ENCODE measurements at regions not wholly inside any gene's neighbourhood (a gene's known extent, or its start where the extent isn't known, plus 50 kb on each side); places are given as distances from the start of the nearest gene placed in this dataset.

- TF ChIP-seq YY1 (IDR thresholded peaks at IDR 0.05), result no peak
Observed at GRCh38 chr18:60471652-60472051, 99.1 kb upstream of the MC4R start (continued).

DNA sequence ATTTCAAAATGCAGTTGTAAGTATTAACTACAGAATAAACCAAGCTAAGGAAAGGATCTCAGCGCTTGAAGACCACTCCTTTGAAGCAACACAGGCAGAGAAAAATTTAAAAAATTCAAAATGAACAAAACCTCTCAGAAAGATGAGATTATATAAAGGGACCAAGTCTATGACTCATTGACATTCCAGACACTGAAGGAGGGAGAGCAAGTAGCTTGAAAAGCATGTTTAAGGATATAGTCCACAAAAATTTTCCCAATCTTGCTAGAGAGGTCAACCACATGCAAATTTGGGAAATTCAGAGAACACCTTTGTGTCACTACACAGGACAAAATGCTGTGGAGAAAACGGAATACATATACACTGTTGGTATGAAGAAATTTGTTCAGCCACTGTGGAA, 112.6 kb upstream of the MC4R start:
- H3K27me3 ChIP-seq (ENCODE audit: control insufficient read depth in 4 of 4, insufficient read depth in 4 of 4, low read length in 3 of 4), result no peaks in the 10 kb centered on the region
- TF ChIP-seq HNF4G (IDR thresholded peaks at IDR 0.05) (no peak), RAD21 (IDR thresholded peaks at IDR 0.05) (no peak), ATF3 (IDR thresholded peaks at IDR 0.05) (no peak)
- TF ChIP-seq, protein P1, sequence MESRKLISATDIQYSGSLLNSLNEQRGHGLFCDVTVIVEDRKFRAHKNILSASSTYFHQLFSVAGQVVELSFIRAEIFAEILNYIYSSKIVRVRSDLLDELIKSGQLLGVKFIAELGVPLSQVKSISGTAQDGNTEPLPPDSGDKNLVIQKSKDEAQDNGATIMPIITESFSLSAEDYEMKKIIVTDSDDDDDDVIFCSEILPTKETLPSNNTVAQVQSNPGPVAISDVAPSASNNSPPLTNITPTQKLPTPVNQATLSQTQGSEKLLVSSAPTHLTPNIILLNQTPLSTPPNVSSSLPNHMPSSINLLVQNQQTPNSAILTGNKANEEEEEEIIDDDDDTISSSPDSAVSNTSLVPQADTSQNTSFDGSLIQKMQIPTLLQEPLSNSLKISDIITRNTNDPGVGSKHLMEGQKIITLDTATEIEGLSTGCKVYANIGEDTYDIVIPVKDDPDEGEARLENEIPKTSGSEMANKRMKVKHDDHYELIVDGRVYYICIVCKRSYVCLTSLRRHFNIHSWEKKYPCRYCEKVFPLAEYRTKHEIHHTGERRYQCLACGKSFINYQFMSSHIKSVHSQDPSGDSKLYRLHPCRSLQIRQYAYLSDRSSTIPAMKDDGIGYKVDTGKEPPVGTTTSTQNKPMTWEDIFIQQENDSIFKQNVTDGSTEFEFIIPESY (IDR thresholded peaks at IDR 0.05), result no peak
- DNase-seq (ENCODE audit: low spot score), result no peak

DNA sequence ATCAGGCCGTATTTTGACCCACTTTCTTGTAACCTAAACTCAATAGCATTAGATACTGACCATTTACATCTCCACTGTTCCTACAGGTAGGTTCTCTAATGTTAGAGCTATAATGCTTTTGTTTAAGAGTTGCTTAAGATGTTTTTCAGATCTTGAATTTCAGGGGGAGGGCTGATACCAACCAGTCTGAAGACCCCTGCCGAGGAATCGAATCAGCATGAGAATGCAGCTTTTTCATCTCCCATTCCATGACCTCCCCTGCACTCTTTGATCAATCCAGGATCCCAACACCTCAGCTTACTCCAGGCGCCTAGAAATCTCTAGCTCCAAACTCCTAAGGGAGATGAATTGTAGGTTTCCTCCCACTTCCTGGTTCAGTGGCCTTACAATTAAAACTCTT, 120.5 kb upstream of the MC4R start:
- no peak overlapping the region for H3K9ac ChIP-seq (ENCODE audit: low read depth in 1 of 2, low read length in 2 of 2)
- no peaks in the 10 kb centered on the region for H3K27me3 ChIP-seq (ENCODE audit: control insufficient read depth in 4 of 4, insufficient read depth in 4 of 4, low read length in 3 of 4)
- no peak overlapping the region for H3K27ac ChIP-seq (ENCODE audit: low read depth in 1 of 2, low read length in 2 of 2)
- no peak overlapping the region for H3K4me3 ChIP-seq (ENCODE audit: low read depth in 1 of 3, low read length in 3 of 3)
- no peaks in the 10 kb centered on the region for H3K9me3 ChIP-seq (ENCODE audit: control insufficient read depth in 4 of 4, low read length in 3 of 4)
- H3K36me3 ChIP-seq (ENCODE audit: control insufficient read depth in 4 of 4, insufficient read depth in 3 of 4, low read depth in 1 of 4, low read length in 3 of 4), result no peaks in the 10 kb centered on the region
- H3K4me1 ChIP-seq (ENCODE audit: control insufficient read depth in 4 of 4, insufficient read depth in 4 of 4, low read length in 3 of 4), result no peaks in the 10 kb centered on the region
- 37% methylated on average over 4 of the region's 4 CpGs for WGBS
- TF ChIP-seq TAF1 (conservative IDR thresholded peaks at IDR 0.05) (no peak), REST (IDR thresholded peaks at IDR 0.05) (no peak), MAX (IDR thresholded peaks at IDR 0.05) (no peak), HNF4G (IDR thresholded peaks at IDR 0.05) (no peak), HNF4A (conservative IDR thresholded peaks at IDR 0.05) (no peak), FOXA2 (IDR thresholded peaks at IDR 0.05) (no peak), GABPA (IDR thresholded peaks at IDR 0.05 in 1 of 2, conservative IDR thresholded peaks at IDR 0.05 in 1 of 2) (no peak), ATF3 (IDR thresholded peaks at IDR 0.05) (no peak), RXRA (IDR thresholded peaks at IDR 0.05) (no peak), SP1 (IDR thresholded peaks at IDR 0.05) (no peak), JUND (IDR thresholded peaks at IDR 0.05) (no peak), RAD21 (IDR thresholded peaks at IDR 0.05) (no peak), NR2F2 (IDR thresholded peaks at IDR 0.05) (no peak), EGR1 (IDR thresholded peaks at IDR 0.05; ENCODE audit: low read depth in 2 of 2) (no peak), YY1 (IDR thresholded peaks at IDR 0.05) (no peak)
- TF ChIP-seq, protein P2, sequence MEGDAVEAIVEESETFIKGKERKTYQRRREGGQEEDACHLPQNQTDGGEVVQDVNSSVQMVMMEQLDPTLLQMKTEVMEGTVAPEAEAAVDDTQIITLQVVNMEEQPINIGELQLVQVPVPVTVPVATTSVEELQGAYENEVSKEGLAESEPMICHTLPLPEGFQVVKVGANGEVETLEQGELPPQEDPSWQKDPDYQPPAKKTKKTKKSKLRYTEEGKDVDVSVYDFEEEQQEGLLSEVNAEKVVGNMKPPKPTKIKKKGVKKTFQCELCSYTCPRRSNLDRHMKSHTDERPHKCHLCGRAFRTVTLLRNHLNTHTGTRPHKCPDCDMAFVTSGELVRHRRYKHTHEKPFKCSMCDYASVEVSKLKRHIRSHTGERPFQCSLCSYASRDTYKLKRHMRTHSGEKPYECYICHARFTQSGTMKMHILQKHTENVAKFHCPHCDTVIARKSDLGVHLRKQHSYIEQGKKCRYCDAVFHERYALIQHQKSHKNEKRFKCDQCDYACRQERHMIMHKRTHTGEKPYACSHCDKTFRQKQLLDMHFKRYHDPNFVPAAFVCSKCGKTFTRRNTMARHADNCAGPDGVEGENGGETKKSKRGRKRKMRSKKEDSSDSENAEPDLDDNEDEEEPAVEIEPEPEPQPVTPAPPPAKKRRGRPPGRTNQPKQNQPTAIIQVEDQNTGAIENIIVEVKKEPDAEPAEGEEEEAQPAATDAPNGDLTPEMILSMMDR (IDR thresholded peaks at IDR 0.05; ENCODE audit: low read depth, low read length, missing input control), result no peak
- TF ChIP-seq, protein P1 (IDR thresholded peaks at IDR 0.05), result no peak
- no peak for DNase-seq (ENCODE audit: low spot score)

More for the DNA sequence above, 112.6 kb upstream of the MC4R start:
- Histone ChIP-seq H3K9ac (ENCODE audit: low read depth in 1 of 2, low read length in 2 of 2) (no peak overlapping the region), H3K4me1 (ENCODE audit: control insufficient read depth in 4 of 4, insufficient read depth in 4 of 4, low read length in 3 of 4) (no peaks in the 10 kb centered on the region), H3K27ac (ENCODE audit: low read depth in 1 of 2, low read length in 2 of 2) (no peak overlapping the region), H3K36me3 (ENCODE audit: control insufficient read depth in 4 of 4, insufficient read depth in 3 of 4, low read depth in 1 of 4, low read length in 3 of 4) (no peaks in the 10 kb centered on the region), H3K9me3 (ENCODE audit: control insufficient read depth in 4 of 4, low read length in 3 of 4) (no peaks in the 10 kb centered on the region), H3K4me3 (ENCODE audit: low read depth in 1 of 3, low read length in 3 of 3) (no peak overlapping the region)
- WGBS, result 59% methylated on average over 2 of the region's 2 CpGs
